ENCODE measurements at regions not wholly inside any gene's neighbourhood (a gene's known extent, or its start where the extent isn't known, plus 50 kb on each side); places are given as distances from the start of the nearest gene placed in this dataset.

GRCh38 chr19:31670931-31671330 is 321.7 kb upstream of the TSHZ3 start:
- TF ChIP-seq CTCF (conservative IDR thresholded peaks at IDR 0.05; ENCODE audit: low read length) (no peak), EZH2phosphoT487 (IDR thresholded peaks at IDR 0.05; ENCODE audit: borderline replicate concordance, low read depth, low read length) (no peak)
- Histone ChIP-seq H3K9me3 (ENCODE audit: low read length) (no peaks in the 10 kb centered on the region), H4K20me1 (ENCODE audit: insufficient read depth, low read length) (no peaks in the 10 kb centered on the region), H3K4me2 (ENCODE audit: low read length) (no peak overlapping the region), H3K79me2 (ENCODE audit: insufficient read depth, low read depth, low read length) (no peaks in the 10 kb centered on the region), H3K4me3 (ENCODE audit: low read depth, low read length, poor library complexity, severe bottlenecking) (no peak overlapping the region), H3K9me2 (ENCODE audit: insufficient read depth, low read length) (no peaks in the 10 kb centered on the region), H3K27ac (ENCODE audit: low read depth, low read length, poor library complexity, severe bottlenecking) (no peak overlapping the region), H3K4me1 (ENCODE audit: insufficient read depth, low read length, poor library complexity, severe bottlenecking) (no peaks in the 10 kb centered on the region), H2AFZ (ENCODE audit: low read length) (no peak overlapping the region), H3K36me3 (ENCODE audit: insufficient read depth, low read length) (no peaks in the 10 kb centered on the region)
- BruUV-seq (replicated peaks): no TSS peak
- ChIA-PET CTCF (ENCODE audit: unreplicated experiment) (no interaction called here), POLR2A (no interaction called here)
- DNase-seq (ENCODE audit: low spot score): no peak
- intact Hi-C loops (cut with micrococcal nuclease; ENCODE audit: unreplicated experiment): loop anchor here (10.0 kb wide), 1 partner anchor 554 kb away; no protein-coding TSS in a partner anchor

GRCh38 chr19:31671411-31672035 is 322.3 kb upstream of the TSHZ3 start:
- DNase-seq (ENCODE audit: low spot score): no peak
- H3K4me2 ChIP-seq (ENCODE audit: low read length): no peak overlapping the region
- intact Hi-C loops (cut with micrococcal nuclease; ENCODE audit: unreplicated experiment): loop anchor here (10.0 kb wide), 1 partner anchor 553 kb away; no protein-coding TSS in a partner anchor
- H3K9me2 ChIP-seq (ENCODE audit: insufficient read depth, low read length): no peaks in the 10 kb centered on the region
- no peak overlapping the region for H3K27ac ChIP-seq (ENCODE audit: low read depth, low read length, poor library complexity, severe bottlenecking)
- CTCF ChIA-PET (ENCODE audit: unreplicated experiment): no interaction called here
- H3K79me2 ChIP-seq (ENCODE audit: insufficient read depth, low read depth, low read length): no peaks in the 10 kb centered on the region
- BruUV-seq (replicated peaks): no TSS peak
- TF ChIP-seq CTCF (conservative IDR thresholded peaks at IDR 0.05; ENCODE audit: low read length) (no peak), EZH2phosphoT487 (IDR thresholded peaks at IDR 0.05; ENCODE audit: borderline replicate concordance, low read depth, low read length) (no peak)
- POLR2A ChIA-PET: no interaction called here
- no peak overlapping the region for H3K4me3 ChIP-seq (ENCODE audit: low read depth, low read length, poor library complexity, severe bottlenecking)
- H3K36me3 ChIP-seq (ENCODE audit: insufficient read depth, low read length): no peaks in the 10 kb centered on the region
- no peaks in the 10 kb centered on the region for H4K20me1 ChIP-seq (ENCODE audit: insufficient read depth, low read length)
- no peaks in the 10 kb centered on the region for H3K4me1 ChIP-seq (ENCODE audit: insufficient read depth, low read length, poor library complexity, severe bottlenecking)
- H2AFZ ChIP-seq (ENCODE audit: low read length): no peak overlapping the region
- no peaks in the 10 kb centered on the region for H3K9me3 ChIP-seq (ENCODE audit: low read length)

GRCh38 chr19:31674503-31675192 is 325.4 kb upstream of the TSHZ3 start:
- Histone ChIP-seq H3K4me2 (ENCODE audit: low read length) (no peak overlapping the region), H4K20me1 (ENCODE audit: insufficient read depth, low read length) (no peaks in the 10 kb centered on the region), H3K4me3 (ENCODE audit: low read depth, low read length, poor library complexity, severe bottlenecking) (no peak overlapping the region), H3K9me2 (ENCODE audit: insufficient read depth, low read length) (no peaks in the 10 kb centered on the region), H3K36me3 (ENCODE audit: insufficient read depth, low read length) (no peaks in the 10 kb centered on the region), H3K27ac (ENCODE audit: low read depth, low read length, poor library complexity, severe bottlenecking) (no peak overlapping the region), H3K79me2 (ENCODE audit: insufficient read depth, low read depth, low read length) (no peaks in the 10 kb centered on the region), H3K4me1 (ENCODE audit: insufficient read depth, low read length, poor library complexity, severe bottlenecking) (no peaks in the 10 kb centered on the region), H3K9me3 (ENCODE audit: low read length) (no peaks in the 10 kb centered on the region), H2AFZ (ENCODE audit: low read length) (no peak overlapping the region)
- TF ChIP-seq EZH2phosphoT487 (IDR thresholded peaks at IDR 0.05; ENCODE audit: borderline replicate concordance, low read depth, low read length) (no peak), CTCF (conservative IDR thresholded peaks at IDR 0.05; ENCODE audit: low read length) (no peak)
- intact Hi-C loops (cut with micrococcal nuclease; ENCODE audit: unreplicated experiment): loop anchor here (10.0 kb wide), 1 partner anchor 550 kb away; no protein-coding TSS in a partner anchor
- ChIA-PET CTCF (ENCODE audit: unreplicated experiment) (no interaction called here), POLR2A (no interaction called here)
- DNase-seq (ENCODE audit: low spot score): no peak
- no TSS peak for BruUV-seq (replicated peaks)
